ENCODE measurements at regions not wholly inside any gene's neighbourhood (a gene's known extent, or its start where the extent isn't known, plus 50 kb on each side); places are given as distances from the start of the nearest gene placed in this dataset.
A peak's percentile ranks its signal among the peaks of the same experiment; 100 is the strongest.
"Not testable (repeated sequence)": the region's sequence is repeated elsewhere in the genome, so short reads cannot be mapped to it uniquely, and the experiment has no call there.

DNA sequence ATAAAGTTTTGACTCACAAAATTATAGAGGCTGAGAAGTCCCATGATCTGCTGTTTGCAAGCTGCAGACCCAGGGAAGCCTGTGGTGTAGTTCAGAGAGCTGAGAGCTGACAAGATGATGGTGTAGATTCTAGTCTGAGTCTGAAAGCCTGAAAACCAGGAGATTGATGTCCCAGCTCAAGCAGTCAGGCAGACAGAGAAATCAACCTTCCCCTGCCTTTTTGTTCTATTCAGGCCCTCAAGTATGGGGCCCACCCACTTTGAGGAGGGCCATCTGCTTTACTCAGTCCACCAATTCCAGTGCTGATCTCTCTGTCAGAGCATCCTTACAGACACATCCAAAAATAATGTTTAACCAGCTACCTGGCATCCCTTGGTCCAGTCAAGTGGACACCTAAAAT, 479.6 kb downstream of the STK39 start:
- intact Hi-C loops (cut with DNase I), result no loop called here
- no peak for DNase-seq (ENCODE audit: missing footprints)
- no peak for ATAC-seq

- intact Hi-C loops (cut with DNase I), result no loop called here
- no peak for ATAC-seq
- no peak for DNase-seq (ENCODE audit: missing footprints)
These were observed 482.5 kb downstream of the STK39 start for GRCh38 chr2:167764772-167765341.

- intact Hi-C loops (cut with DNase I), result no loop called here
- DNase-seq (ENCODE audit: missing footprints) (no peak), ATAC-seq (no peak)
These were observed 485.8 kb downstream of the STK39 start for GRCh38 chr2:167761465-167762136.

- DNase-seq (ENCODE audit: missing footprints) (no peak), ATAC-seq (no peak)
- intact Hi-C loops (cut with DNase I), result no loop called here
These were observed 487.9 kb downstream of the STK39 start for GRCh38 chr2:167759531-167759930.

GRCh38 chr2:167758292-167758691, 489.1 kb downstream of the STK39 start:
- ATAC-seq (no peak), DNase-seq (ENCODE audit: missing footprints) (no peak)
- intact Hi-C loops (cut with DNase I), result no loop called here

- DNase-seq (ENCODE audit: missing footprints) (no peak), ATAC-seq (no peak)
- intact Hi-C loops (cut with DNase I), result no loop called here
These were observed 490.9 kb downstream of the STK39 start for GRCh38 chr2:167756446-167756845.

DNA sequence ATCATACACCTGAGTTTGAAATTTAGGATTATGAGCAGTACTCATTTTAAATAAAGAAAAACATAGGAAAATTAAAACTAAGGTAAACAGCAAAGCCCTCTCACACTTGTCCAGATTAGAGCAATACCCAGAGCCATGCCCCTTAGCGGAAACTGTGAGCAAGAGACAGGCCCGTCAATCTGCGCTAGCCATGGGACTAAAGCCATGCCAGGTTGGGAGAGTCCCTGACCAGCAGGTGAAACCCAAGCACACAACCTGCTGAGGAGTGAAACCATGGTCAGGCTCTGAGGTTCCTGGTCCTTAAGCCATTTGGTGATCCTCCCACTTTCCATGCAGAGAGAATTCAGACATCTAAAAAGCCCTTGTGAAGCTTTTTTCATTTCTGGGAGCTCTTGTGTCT, 494.3 kb downstream of the STK39 start:
- intact Hi-C loops (cut with DNase I), result no loop called here
- ATAC-seq (no peak), DNase-seq (ENCODE audit: missing footprints) (no peak)

GRCh38 chr2:167752734-167753133, 494.7 kb downstream of the STK39 start:
- no peak for DNase-seq (ENCODE audit: missing footprints)
- ATAC-seq, result no peak
- intact Hi-C loops (cut with DNase I), result no loop called here

- ATAC-seq (no peak), DNase-seq (ENCODE audit: missing footprints) (no peak)
- intact Hi-C loops (cut with DNase I), result no loop called here
These were observed 496.7 kb downstream of the STK39 start for GRCh38 chr2:167750675-167751074.

DNA sequence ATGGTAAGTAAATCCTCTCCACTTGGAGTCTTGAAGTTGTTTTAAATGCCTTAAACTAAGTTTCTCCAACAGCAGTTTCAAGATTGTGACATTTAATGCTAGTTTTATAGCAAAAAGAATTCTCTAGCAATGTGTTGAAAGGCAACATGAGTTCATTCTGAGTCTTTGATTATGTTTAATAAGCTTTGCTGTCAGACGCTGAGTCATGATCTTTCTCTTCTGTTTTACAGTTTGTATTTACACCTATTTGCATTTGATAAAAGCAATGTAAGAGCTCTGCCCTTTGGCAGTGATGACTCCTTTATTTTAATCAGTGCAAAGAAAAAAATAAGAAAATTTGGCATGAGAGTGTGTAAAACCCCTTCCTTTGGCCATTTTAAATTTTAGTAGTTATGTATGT, 497.7 kb downstream of the STK39 start:
- no peak for DNase-seq (ENCODE audit: missing footprints)
- ATAC-seq, result no peak
- intact Hi-C loops (cut with DNase I), result no loop called here

DNA sequence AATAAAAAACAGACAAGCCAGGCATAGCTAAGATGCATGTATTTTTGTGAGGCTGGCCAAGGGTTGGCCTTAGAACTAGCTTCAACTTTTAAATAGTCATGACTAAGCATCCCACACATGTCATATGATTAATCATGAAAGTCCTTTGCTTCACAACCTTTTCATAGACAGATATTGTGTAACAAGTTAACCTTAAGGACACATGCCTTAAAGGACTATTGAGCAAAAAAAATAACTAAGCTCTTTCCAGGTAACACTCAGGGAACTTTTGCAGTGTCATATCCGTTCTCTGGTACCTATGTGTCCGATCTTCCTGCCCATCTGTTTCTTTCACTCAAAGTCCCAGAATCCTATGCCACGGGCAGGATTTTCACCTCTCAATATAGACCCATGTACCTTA, 498.4 kb downstream of the STK39 start:
- no peak for DNase-seq (ENCODE audit: missing footprints)
- ATAC-seq, result no peak
- intact Hi-C loops (cut with DNase I), result no loop called here

DNA sequence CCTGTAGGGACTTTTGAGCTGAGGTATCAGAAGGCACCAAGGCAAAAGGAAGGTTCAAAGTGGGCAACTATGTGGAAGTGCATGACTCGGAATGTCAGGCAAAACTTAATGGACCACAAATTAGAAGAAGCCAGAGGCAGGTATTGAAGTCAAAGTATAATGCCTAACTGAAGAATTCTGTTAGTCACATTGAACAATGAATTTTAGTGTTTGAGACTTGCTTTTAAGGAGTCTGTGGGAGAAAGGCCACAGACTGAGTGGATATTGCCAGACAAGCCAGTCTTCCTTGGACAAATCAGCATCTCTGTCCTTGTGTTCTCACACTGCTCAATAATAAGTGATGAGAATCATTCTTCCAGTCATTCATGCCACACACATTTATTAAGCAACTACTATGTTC, 498.9 kb downstream of the STK39 start:
- DNase-seq (ENCODE audit: missing footprints) (no peak), ATAC-seq (no peak)
- intact Hi-C loops (cut with DNase I), result no loop called here

DNA sequence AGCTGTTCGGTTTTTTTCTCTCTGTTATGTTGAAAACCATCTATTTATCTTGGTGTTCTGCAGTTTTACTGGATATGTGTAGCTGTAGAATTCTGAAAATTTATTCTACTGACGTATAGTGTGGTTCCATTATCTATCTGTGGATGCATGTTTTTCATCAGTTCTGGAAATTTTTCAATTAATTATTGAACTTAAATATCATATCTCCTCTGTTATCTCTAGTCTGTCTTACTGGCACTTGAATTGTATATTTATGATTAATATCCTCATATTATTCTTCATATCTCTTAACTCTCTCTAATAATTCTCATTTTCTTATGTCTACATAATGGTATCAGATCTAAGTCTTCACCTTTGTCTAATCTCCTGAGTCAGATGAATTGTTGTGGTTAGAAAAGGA, 501.7 kb downstream of the STK39 start:
- DNase-seq (ENCODE audit: missing footprints) (no peak), ATAC-seq (no peak)
- intact Hi-C loops (cut with DNase I), result no loop called here

DNA sequence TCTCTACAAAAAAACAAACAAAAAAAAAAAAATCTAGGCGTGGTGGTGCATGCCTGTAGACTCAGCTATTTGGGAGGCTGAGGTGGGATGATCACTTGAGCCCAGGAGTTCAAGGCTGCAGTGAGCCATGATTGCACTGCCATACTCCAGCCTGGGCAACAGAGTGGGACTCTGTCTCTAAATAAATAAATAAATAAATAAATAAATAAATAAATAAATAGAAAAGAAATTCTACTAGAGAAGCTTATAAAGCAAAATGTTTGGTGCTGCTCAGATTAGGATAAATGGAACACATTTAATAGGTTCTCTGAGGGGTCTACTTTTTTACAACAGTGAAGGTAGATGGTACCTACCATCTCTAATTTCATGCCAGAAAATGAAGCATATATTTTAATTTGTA, 507.5 kb downstream of the STK39 start:
- DNase-seq (ENCODE audit: missing footprints); ATAC-seq; intact Hi-C loops (cut with DNase I): not testable (repeated sequence)

- DNase-seq (ENCODE audit: missing footprints), result no peak
- intact Hi-C loops (cut with DNase I), result no loop called here
- no peak for ATAC-seq
These were observed 513.6 kb downstream of the STK39 start for GRCh38 chr2:167733747-167734146.

- ATAC-seq (no peak), DNase-seq (ENCODE audit: missing footprints) (no peak)
- intact Hi-C loops (cut with DNase I), result no loop called here
These were observed 515.1 kb downstream of the STK39 start for GRCh38 chr2:167732326-167732725.

- no peak for DNase-seq (ENCODE audit: missing footprints)
- ATAC-seq, result peak; percentile 42
- intact Hi-C loops (cut with DNase I), result no loop called here
These were observed 517.5 kb downstream of the STK39 start for GRCh38 chr2:167729911-167730310.

DNA sequence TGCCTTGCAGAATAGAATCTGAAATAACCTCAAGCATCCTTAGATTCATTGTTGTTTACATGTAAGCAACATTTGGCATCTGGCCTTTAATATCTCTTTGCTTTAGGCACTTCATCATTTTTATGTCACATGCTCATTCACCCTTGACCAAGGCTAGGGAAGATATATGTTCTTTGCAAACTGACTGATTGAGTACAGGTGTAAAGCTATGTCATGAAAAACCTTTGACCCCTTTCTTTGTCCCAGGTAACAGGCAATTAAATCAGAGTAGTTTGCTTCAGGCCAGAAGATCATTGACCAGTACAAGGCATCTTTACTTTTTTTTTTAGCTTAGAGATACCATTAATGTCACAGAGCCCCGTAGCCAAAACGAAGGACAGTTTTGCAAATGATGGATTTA, 520.6 kb downstream of the STK39 start:
- DNase-seq (ENCODE audit: missing footprints) (no peak), ATAC-seq (no peak)
- intact Hi-C loops (cut with DNase I), result no loop called here

DNA sequence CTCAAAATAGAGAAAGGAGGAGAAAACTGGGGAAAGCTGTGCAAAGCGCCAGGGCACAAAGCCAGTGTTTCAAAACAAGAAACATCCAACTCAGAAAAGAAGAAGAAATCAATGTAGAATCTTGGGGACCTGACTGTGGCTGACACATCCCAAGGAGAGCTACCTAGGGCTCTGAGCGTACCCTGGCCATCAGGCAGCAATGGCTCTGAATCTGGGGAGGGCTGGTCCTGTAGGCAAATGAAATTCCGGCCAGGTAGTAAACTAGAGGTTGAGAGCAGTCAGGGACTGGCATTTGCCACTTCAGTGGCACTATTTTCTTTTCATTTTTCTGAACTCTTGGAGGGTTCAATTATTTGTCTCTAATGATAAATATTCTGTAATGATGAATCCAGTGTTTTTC, 525.8 kb downstream of the STK39 start:
- intact Hi-C loops (cut with DNase I), result no loop called here
- no peak for ATAC-seq
- no peak for DNase-seq (ENCODE audit: missing footprints)

GRCh38 chr2:167719410-167719809, 528.0 kb downstream of the STK39 start:
- intact Hi-C loops (cut with DNase I), result no loop called here
- DNase-seq (ENCODE audit: missing footprints) (no peak), ATAC-seq (no peak)

- ATAC-seq (no peak), DNase-seq (ENCODE audit: missing footprints) (no peak)
- intact Hi-C loops (cut with DNase I), result no loop called here
These were observed 528.8 kb downstream of the STK39 start for GRCh38 chr2:167718560-167718959.
